ENCODE measurements at regions not wholly inside any gene's neighbourhood (a gene's known extent, or its start where the extent isn't known, plus 50 kb on each side); places are given as distances from the start of the nearest gene placed in this dataset.
"Not testable (repeated sequence)": the region's sequence is repeated elsewhere in the genome, so short reads cannot be mapped to it uniquely, and the experiment has no call there.

DNA sequence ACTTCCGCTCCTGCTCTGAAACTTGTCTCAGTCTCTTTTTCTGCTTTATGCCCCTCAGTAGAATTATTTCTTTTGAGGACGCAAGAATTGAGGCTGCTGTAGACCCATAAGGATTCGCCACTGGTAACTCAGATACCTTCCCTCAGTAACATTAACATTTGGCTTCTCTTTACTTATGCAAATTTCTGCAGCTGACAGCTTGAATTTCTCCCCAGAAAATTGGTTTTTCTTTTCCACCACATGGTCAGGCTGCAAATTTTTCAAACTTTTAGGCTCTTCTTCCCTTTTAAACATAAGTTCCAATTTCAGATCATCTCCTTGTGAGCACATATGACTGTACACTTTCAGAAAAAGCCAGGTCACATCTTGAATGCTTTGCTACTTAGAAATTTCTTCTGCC lies 839.3 kb upstream of the GRIA3 start:
- no peak for DNase-seq (ENCODE audit: low spot score)

DNA sequence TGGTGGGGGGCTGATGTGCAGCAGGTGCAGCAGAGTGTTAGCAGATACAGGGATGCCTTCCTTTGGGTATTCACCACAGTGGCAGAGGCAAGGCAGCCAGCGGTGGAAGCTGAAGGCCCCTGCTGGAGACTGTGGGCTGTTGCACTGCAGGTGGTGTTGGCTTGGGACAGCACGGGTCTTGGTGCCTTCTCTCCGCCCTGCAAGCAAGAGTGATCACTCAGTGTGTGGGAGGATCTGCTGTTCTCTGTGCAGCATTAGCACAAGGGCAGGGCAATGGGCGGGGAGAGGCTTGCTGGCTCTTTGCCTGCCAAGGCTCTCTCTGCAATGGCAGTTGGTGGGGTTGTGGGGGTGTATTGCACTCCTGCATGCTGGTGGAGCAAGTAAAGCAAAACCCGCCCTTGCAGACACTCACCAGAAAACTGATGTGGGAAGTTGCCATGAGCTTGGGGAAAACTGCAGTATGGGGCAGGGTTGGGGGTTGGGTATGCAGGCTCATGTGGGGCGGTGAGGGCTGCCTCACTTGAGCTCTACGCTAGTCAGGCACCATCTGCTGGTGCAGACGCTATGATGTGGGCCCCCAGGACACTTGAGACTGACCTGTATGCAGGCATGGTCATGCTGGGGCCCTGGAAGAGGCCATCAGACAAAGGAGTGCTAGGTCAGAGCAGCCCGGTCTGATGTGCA lies 820.8 kb upstream of the GRIA3 start:
- no peak for DNase-seq (ENCODE audit: low spot score)

DNA sequence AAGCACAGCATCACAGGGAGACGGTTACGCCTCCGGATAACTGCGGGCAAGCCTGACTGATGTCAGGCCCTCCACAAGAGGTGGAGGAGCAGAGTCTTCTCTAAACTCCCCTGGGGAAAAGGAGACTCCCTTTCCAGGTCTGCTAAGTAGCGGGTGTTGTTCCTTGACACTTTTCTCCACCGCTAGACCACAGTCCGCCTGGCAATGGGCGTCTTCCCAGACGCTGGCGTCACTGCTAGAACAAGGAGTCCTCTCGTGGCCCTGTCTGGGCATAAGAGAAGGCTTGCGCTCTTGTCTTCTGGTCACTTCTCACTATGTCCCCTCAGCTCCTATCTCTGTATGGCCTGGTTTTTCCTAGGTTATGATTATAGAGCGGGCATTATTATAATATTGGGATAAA lies 808.5 kb upstream of the GRIA3 start:
- not testable (repeated sequence) for DNase-seq (ENCODE audit: low spot score)

DNA sequence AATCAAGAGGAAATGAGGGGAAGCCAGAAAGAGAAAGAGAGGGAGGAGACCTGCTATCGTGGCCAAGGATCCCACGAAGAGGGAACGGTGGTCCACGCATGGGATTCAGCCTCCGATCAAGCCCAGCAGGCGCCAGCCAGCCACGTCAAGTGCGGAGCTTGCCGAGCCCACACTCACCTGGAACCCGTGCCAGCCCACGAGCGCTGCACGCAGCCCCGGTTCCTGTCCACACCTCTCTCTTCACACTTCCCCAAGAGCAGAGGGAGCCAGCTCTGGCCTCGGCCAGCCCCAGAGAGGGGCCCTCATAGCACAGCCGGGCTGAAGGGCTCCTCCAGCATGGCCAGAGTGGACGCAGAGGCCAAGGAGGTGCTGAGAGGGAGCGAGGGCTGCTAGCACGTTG lies 795.1 kb upstream of the GRIA3 start:
- no peak for DNase-seq (ENCODE audit: low spot score)

DNA sequence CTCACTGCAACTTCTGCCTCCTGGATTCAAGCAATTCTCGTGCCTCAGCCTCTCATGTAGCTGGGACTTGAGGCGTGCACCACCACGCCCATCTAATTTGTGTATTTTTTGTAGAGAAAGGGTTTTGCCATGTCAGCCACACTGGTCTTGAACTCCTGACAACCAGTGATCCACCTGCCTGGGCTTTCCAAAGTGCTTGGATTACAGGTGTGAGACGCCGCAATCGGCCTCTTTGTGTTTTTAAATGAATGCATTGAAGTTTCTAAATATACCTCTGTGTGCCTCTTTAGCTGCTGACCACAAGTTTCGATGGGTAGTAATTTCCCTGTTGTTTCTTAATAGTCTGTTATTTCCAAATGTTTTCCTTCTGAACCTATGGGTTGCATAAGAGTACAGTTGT lies 765.3 kb upstream of the GRIA3 start:
- no peak for DNase-seq (ENCODE audit: low spot score)

DNA sequence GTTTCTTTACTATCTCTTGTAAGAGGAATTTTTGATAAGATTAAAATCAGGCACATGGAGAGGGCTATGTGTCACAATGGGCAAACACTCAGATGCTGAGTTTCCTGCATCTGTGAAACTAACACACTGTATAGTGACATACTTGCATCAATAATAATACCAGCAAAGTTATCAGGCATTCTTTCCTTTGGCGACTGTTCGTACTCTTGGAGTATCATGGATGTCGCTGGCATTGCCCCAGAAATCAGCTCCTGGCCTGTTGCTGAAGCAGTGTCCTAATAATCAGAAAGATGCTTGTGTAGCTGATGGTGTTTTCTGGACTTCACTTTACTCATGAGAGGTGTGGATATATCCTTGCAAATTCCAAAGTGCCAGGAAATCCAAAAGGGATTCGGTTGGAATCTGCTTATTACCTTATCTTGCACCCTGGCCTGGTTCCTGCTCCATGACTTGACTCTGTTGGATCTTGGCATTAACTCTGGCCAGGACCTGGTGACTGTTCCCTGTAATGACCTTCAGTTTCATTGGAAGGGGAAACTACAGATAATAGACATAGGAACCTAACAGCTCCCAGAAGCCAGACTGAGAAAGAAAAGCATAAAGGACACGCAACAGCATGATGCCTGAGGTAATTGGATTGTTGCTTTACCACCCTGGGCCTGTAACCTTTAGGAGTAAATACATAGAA lies 762.5 kb upstream of the GRIA3 start:
- no peak for DNase-seq (ENCODE audit: low spot score)

DNA sequence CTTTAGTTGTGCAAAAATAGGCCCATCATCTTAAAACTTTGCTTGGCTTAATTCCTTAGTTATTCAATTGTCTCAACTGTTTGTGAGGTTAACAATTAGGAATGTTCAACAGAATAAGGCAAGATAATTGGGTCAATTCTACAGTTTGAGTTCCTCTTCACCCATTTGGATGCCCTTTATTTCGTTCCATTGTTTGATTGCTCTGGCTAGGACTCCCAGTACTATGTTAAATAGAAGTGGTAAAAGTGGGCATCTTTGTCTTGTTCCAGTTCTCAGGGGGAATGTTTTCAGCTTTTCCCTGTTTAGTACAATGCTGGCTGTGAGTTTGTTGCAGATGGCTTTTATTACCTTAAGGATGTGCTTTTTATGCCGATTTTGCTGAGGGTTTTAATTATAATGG lies 761.5 kb upstream of the GRIA3 start:
- DNase-seq (ENCODE audit: low spot score), result no peak

DNA sequence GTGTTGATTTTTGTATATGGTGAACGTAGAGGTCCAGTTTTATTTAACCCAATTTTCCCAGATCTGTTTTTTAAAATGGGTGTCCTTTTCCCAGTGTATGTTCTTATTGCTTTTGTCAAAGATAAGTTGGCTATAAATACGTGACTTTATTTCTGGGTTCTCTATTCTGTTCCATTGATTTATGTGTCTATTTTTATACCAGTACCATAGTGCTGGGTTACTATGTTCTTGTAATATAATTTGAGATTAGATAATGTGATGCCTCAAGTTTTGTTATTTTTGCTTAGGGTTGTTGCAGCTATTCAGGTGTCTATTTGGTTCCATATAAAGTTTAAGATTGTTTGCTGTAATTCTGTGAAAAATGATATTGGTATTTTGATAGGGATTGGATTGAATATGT lies 749.1 kb upstream of the GRIA3 start:
- DNase-seq (ENCODE audit: low spot score), result no peak

DNA sequence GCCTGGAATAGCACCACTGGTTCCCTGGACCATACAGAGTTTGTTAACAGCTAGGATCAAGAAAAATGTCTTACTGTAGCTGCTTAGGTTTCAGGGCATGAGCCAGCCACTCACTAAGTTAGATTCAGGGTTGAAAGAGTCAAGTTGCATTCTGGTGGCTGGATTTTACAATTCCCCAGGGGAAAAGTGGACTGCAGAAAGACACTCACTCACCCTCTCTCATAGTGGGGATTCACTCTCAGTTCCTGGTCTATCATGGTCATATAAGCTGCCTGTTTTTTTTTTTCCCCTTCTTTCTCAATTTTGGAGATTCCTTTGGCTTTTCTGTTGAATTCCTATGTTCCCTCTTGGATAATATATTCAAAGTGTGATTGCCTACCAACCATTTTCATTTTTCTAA lies 744.2 kb upstream of the GRIA3 start:
- no peak for DNase-seq (ENCODE audit: low spot score)

DNA sequence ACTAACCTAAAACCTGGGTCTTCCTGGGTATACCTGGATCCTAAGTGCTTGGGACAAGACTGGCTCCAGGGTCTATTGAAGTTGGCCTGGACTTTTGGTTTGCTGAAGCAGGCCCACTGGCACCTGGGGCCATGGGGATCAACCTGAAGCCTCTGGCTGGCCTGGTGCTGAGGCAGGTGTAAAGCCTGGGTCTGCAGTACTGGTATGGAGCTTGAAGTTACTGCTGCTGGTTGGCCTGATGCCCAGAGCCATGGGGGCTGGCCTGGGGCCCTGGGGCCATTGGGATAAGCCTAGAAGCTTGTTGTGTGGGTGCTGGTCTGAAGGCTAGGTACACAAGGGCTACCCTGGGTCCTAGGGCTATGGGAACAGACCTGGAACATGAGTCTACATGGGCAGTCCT lies 743.2 kb upstream of the GRIA3 start:
- DNase-seq (ENCODE audit: low spot score), result no peak

DNA sequence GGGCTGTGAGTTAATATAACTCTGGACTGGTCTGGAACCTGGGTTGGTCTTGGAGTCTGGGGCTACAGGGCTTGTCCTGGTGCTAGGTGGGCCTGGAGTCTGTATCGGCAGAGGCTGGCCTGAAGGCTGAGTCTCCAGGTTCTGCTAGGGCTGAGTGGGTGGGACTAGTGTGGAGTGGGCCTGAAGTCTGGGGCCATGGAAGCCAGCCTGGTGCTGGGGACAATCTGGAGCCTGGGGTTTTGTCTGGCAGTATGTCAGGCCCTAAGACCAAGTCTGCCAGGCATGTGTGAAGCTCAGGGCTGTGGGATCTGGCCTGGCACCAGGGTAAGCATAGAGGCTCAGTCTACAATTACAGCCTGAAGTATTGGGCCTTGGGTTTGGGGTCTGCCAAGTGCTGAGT lies 742.6 kb upstream of the GRIA3 start:
- DNase-seq (ENCODE audit: low spot score), result no peak

DNA sequence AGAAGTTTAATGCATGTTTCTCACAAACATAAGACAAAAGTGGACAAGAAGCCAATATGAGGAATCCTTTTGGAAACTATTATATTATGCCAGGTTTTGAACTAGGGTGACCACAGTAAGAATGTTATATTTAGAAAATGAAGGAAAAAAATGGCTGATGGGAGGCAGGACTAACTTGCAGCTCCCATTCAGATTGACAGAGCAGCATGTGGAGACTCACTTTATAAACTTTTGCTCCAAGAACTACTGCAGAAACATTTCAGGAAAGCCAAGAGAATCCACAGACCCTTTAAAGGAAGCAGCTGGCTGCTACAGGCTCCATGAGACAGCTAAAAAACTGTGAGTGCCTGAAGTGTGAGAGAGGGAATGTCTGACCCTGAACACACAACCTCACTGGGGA lies 738.6 kb upstream of the GRIA3 start:
- DNase-seq (ENCODE audit: low spot score), result no peak

DNA sequence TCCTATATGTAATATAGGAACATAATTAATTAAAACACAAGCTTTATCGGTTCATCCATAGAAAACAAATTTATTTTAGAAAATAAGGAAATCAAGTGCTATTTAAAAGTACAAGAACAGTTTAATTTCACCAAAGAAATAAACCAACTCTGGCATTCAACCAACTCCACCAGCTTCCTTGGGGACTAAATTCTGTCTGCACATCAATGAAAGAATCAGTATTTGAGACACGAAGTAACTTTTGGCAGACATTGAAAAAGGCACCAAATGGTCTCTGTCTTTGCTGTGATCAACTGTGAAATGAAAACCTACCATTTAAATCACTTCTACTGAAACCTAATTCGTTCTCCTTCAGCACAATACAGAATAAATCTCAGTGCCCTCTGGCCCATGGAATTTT lies 719.7 kb upstream of the GRIA3 start:
- no peak for DNase-seq (ENCODE audit: low spot score)

DNA sequence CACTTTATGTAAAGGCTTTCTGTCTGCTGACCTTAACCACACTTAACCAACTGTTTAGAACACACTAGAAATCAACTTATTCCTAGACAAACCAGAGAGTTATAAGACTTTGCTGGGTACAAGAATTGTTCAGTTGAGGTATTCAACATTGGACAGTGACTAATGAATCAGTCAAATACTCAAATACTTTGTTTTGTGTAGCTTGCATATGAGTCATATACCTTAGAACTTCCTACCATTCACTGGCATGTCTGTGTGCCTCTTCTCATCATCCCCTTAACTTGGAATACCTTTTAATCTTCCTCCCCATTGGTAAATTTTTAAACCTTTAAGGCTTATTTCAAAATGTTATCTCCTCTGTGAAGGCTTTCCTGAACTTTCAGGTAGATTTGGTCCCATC lies 708.8 kb upstream of the GRIA3 start:
- no peak for DNase-seq (ENCODE audit: low spot score)

DNA sequence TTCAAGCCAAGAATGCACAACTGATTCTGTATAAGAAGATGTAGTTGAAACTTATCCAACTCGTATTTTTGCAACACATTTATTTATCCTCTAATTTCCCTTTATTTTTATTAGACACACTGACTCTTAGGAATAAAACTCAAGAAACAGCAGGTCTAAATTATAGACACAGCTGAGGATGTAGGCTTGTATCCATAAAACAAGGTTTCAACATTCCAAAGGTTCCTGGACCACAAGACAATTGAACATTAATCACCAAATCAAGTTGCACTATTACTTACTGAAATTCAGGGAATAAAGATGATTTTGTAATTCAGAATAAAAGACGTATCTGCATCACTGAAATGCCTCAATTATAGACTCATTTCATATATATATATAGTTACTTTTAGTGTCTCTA lies 683.5 kb upstream of the GRIA3 start:
- no peak for DNase-seq (ENCODE audit: low spot score)

DNA sequence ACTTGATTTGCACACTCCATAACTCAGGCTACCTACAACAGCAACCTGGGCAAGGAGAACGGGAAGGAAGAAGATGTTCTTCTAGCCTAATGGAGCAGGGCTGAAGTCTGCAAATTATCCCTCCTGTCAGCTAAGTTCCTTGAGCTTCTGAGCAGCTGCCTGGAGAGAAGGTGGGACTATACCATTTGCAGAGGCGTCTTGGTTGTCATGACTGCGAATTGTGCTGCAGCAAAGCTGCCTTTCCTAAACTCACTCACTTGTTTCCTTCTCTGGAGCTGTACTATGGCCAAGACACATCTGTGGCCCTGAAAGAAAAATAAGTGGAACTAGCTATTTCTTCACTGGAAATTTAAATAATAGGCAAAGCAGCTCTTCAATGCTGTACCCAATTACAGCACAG lies 682.4 kb upstream of the GRIA3 start:
- DNase-seq (ENCODE audit: low spot score), result no peak

DNA sequence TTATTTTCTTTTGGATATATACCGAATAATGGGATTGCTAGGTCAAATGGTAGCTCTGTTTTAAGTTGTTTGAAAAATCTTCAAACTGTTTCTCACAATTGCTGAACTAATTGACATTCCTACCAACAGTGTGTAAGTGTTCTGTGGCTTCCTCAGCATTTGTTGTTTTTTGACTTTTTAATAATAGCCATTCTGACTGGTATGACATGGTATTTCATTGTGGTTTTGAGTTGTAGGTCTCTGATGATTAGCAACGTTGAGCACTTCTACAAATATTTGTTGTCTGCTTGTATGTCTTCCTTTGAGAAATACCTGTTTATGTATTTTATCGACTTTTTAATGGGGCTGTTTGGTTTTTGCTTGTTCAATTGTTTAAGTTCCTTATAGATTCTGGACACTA lies 680.1 kb upstream of the GRIA3 start:
- DNase-seq (ENCODE audit: low spot score), result no peak

DNA sequence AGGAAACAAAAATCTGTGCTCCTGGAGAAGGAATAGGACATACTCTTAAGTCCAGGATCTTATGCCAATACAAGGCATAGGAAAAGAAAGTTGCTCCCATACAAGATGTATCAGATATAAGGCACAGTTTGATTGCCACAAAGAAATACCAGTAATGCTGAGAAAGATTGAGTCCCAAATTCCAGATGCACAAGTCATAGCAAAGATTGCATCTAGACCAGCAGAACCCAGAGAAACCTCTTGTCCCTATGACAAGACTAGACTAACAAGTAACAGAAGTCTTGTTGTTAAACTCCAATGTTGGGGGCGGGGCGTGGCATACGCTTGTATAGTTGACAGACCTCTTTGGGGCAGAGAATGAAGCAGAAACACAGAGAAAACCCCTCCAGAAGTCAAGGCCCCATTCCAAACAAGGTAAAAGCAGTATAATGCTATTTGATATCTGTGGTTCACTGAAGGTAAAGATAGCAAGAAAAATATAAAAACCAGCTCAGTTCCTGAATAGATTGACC lies 671.5 kb upstream of the GRIA3 start:
- DNase-seq (ENCODE audit: low spot score), result no peak

DNA sequence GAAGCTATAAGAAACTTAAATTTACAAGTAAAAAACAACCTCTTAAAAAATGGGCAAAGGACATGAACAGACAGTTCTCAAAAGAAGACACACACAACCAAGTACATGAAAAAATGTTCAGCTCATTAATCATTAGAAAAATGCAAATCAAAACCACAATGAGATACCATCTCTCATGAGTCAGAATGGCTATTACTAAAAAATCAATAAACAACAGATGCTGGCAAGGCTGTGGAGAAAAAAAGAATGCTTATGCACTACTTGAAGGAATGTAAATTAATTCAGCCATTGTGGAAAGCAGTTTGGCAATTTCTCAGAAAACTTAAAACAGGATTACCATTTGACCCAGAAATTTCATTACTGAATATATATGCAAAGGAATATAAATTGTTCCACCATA lies 666.3 kb upstream of the GRIA3 start:
- DNase-seq (ENCODE audit: low spot score), result no peak

DNA sequence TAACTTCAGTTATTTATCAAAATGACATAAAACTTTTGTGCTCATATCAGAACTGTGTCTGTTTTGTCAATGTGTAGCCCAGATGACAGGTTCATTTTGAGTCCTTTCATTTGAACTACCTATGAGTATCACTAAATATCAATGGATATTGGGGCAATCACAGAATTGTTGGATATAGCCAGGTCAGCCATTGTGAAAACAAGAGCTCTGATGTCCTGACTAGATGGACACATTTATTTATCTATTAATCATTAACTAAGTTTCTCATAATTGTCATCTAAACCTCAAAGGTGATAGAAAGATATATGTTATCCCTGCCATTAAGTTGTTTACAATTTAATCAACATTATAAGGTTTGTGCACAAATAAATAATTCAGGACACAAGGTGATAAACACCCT lies 638.3 kb upstream of the GRIA3 start:
- DNase-seq (ENCODE audit: low spot score), result no peak

DNA sequence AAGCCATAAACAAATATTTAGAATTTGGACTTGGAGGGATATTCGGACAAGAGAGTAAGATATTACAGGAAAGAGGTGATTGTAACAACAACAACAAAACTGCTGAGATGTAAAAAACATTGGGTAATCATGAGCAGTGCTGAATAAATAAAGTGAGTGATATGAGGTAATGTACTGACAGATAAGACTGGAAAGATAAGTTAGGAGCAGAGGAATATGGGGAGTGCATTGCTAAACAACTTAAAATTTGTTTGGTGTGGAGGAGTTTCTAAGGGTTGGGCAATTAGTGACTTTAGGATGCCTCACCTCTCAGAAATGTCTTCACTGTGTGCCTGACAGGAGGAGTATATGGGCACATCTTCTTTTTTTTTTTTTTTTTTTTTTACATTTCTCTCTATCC lies 637.8 kb upstream of the GRIA3 start:
- DNase-seq (ENCODE audit: low spot score), result no peak

DNA sequence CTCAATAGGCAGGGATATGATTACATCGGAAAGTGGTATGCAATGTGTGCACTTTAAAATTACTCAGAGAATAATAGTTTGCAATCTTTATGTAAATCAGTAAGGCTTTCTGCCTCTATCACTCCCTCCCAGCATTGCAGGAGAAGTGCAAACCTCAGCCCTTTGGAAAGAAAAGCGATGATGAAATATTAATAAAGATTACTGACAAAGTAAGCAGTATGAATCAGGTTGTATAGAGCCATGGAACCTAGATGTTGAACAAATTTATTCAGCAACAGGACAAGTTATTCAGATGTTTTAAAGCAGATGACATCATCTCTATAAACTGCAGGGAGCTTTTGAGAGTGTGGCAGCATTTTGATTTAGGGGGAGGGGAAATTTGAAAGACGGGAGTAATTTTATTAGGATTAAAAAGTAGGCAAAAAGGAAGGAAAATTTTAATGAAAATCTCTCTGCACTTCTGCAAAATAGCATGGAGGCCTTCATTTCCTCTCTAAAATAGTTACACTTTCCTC lies 631.7 kb upstream of the GRIA3 start:
- DNase-seq (ENCODE audit: low spot score), result no peak

DNA sequence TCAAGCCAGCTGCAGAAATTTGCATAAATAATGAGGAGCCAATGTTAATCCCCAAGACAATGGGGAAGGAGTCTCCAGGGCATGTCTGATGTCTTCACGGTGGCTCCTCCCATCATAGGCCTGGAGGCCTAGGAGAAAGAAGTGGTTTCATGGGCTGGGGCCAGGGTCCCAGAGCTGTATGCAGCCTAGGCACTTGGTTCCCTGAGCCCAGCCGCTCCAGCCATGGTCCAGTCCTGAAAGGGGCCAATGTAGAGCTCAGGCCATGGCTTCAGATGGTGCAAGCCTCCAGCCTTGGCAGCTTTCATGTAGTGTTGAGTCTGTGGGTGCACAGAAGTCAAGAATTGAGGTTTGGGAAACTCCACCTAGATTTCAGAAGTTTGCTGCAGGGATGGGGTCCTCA lies 628.2 kb upstream of the GRIA3 start:
- DNase-seq (ENCODE audit: low spot score), result no peak

DNA sequence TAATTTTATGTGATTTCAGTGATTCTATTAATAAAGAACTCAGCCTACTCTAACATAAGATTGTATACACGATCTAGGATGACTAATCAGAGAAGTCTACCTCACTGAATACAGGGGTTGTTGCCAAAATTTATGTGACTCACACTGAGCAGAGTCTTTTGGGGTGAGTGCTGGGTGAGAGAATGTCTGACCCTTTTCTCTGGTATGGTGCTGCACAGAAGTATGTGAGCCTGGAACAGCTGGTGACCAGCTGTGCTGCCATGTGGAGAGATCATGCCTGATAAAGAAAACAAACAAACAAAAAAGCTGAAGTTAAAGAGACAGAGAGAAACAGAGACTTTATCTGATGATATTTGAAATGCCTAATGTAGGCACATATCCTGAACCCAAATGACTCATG lies 618.1 kb upstream of the GRIA3 start:
- no peak for DNase-seq (ENCODE audit: low spot score)
